H1 (cell line): ENCODE measurements at regions not wholly inside any gene's neighbourhood (a gene's known extent, or its start where the extent isn't known, plus 50 kb on each side); places are given as distances from the start of the nearest gene placed in this dataset.

Experiments
- CTCF ChIA-PET: fragments of 300-600 bp; sonication (Branson Sonifier 250); formaldehyde crosslinking; loops from one replicate; lab custom pipeline; 2021; ENCODE audit not compliant: partially characterized antibody; lab: Charles Lee
- POLR2A ChIA-PET: fragments of 300-600 bp; sonication (Branson Sonifier 250); formaldehyde crosslinking; loops from one replicate; lab custom pipeline; 2021; ENCODE audit warnings: inconsistent platforms; ENCODE audit not compliant: partially characterized antibody; lab: Charles Lee
- DNase-seq, 2 experiments: peaks; one replicate each; pipeline versions ENCODE4 v3.0.0 to v3.0.0-alpha.2; 2010 to 2022; ENCODE audit warnings: low spot score in 2 of 2, low read depth in 1 of 2, mixed read lengths in 1 of 2
- FAIRE-seq: peaks from 2 replicates; lab custom pipeline; 2011; peaks lifted over from hg19 to GRCh38; lab: Jason Lieb, UNC
- H2AFZ ChIP-seq: 2 replicates; pipeline ENCODE4 v1.8.1; 2012; ENCODE audit warnings: low read length, inconsistent platforms
- H2AK5ac ChIP-seq: 2 replicates; pipeline ENCODE4 v1.6.1; 2013; ENCODE audit warnings: low read depth, low read length
- H2BK120ac ChIP-seq: replicated peaks from 2 replicates; pipeline ENCODE3; 2013; ENCODE audit warnings: low read depth, low read length, inconsistent platforms
- H2BK12ac ChIP-seq: 2 replicates; pipeline ENCODE4 v1.6.1; 2013; ENCODE audit warnings: low read depth, low read length
- H2BK15ac ChIP-seq: 2 replicates; pipeline ENCODE4 v1.6.1; 2013; ENCODE audit warnings: low read length
- H2BK20ac ChIP-seq: 2 replicates; pipeline ENCODE4 v1.6.1; 2013; ENCODE audit warnings: low read length
- H2BK5ac ChIP-seq: 2 replicates; pipeline ENCODE4 v1.6.1; 2013; ENCODE audit warnings: low read depth, low read length
- H3K14ac ChIP-seq: 2 replicates; pipeline ENCODE4 v1.6.1; 2013; ENCODE audit warnings: inconsistent platforms; ENCODE audit not compliant: insufficient read length
- H3K18ac ChIP-seq: 2 replicates; pipeline ENCODE4 v1.6.1; 2013; ENCODE audit warnings: low read length; ENCODE audit errors: extremely low read depth
- H3K23ac ChIP-seq: 2 replicates; pipeline ENCODE4 v1.6.1; 2013; ENCODE audit warnings: inconsistent platforms; ENCODE audit not compliant: insufficient read length
- H3K23me2 ChIP-seq: 2 replicates; pipeline ENCODE4 v1.6.1; 2013; ENCODE audit warnings: low read depth, low read length
- H3K27ac ChIP-seq: 2 replicates; pipeline ENCODE4 v1.6.1; 2011; ENCODE audit warnings: low read depth, low read length, inconsistent platforms
- H3K27me3 ChIP-seq, 4 experiments: replicated peaks in 1 of 4; 1 replicate in 1 of 4; 2 replicates in 3 of 4; pipeline versions ENCODE4 v1.6.1 to v1.8.1; 2011 to 2013; ENCODE audit warnings: low read length in 3 of 4, mild to moderate bottlenecking in 3 of 4, inconsistent platforms in 2 of 4, mixed read lengths in 2 of 4, moderate library complexity in 1 of 4; ENCODE audit not compliant: control insufficient read depth in 3 of 4, insufficient read depth in 3 of 4; ENCODE audit errors: extremely low read depth in 1 of 4
- H3K36me3 ChIP-seq, 4 experiments: 2 replicates each; pipeline versions ENCODE4 v1.6.1 to v1.8.1; 2011 to 2013; ENCODE audit warnings: mild to moderate bottlenecking in 4 of 4, low read length in 3 of 4, moderate library complexity in 2 of 4, control low read depth in 1 of 4, inconsistent platforms in 1 of 4; ENCODE audit not compliant: insufficient read depth in 4 of 4, control insufficient read depth in 2 of 4
- H3K4ac ChIP-seq: replicated peaks from 2 replicates; pipeline ENCODE3; 2013; ENCODE audit warnings: low read length, low read depth, mixed read lengths, inconsistent platforms; ENCODE audit not compliant: insufficient read length
- H3K4me1 ChIP-seq, 4 experiments: replicated peaks in 1 of 4; 1 replicate in 1 of 4; 2 replicates in 3 of 4; pipeline versions ENCODE4 v1.6.1 to v1.8.1; 2011 to 2013; ENCODE audit warnings: low read length in 3 of 4, inconsistent platforms in 2 of 4, mixed read lengths in 1 of 4; ENCODE audit not compliant: insufficient read depth in 4 of 4, control insufficient read depth in 3 of 4
- H3K4me2 ChIP-seq, 2 experiments: 2 replicates each; pipeline versions ENCODE4 v1.6.1 to v1.8.1; 2011 to 2013; ENCODE audit warnings: low read depth in 2 of 2, low read length in 2 of 2, control low read depth in 1 of 2, inconsistent platforms in 1 of 2, mild to moderate bottlenecking in 1 of 2; ENCODE audit not compliant: insufficient read depth in 1 of 2
- H3K4me3 ChIP-seq, 4 experiments: fragments of 200-600, 300-600 bp in 1 of 4; sonication (generic), shearing (Covaris generic), sonication (Bioruptor Twin) in 1 of 4; 2 replicates each; pipeline versions ENCODE4 v1.5.1 to v1.8.1; 2011 to 2016; ENCODE audit warnings: low read length in 4 of 4, low read depth in 3 of 4, control low read depth in 2 of 4, inconsistent platforms in 2 of 4, mild to moderate bottlenecking in 2 of 4, mixed read lengths in 1 of 4, moderate library complexity in 1 of 4; ENCODE audit not compliant: insufficient read depth in 2 of 4; ENCODE audit errors: extremely low read depth in 1 of 4
- H3K56ac ChIP-seq: replicated peaks from 2 replicates; pipeline ENCODE3; 2013; ENCODE audit warnings: low read depth, mild to moderate bottlenecking, mixed read lengths, low read length, inconsistent platforms; ENCODE audit not compliant: insufficient read length
- H3K79me1 ChIP-seq: 2 replicates; pipeline ENCODE4 v1.6.1; 2013; ENCODE audit warnings: low read depth, low read length, control low read depth
- H3K79me2 ChIP-seq, 2 experiments: 2 replicates each; pipeline versions ENCODE4 v1.6.1 to v1.8.1; 2012 to 2013; ENCODE audit warnings: low read length in 2 of 2, mild to moderate bottlenecking in 2 of 2, inconsistent platforms in 1 of 2; ENCODE audit not compliant: insufficient read depth in 2 of 2, control insufficient read depth in 1 of 2
- H3K9ac ChIP-seq, 4 experiments: replicated peaks in 1 of 4; 1 replicate in 1 of 4; 2 replicates in 3 of 4; pipeline versions ENCODE4 v1.6.1 to v1.8.1; 2011 to 2013; ENCODE audit warnings: low read depth in 3 of 4, low read length in 3 of 4, control low read depth in 2 of 4, mild to moderate bottlenecking in 2 of 4, moderate library complexity in 2 of 4, inconsistent platforms in 1 of 4; ENCODE audit errors: extremely low read depth in 1 of 4
- H3K9me3 ChIP-seq, 2 experiments: 2 replicates each; pipeline versions ENCODE4 v1.6.1 to v1.8.1; 2012 to 2013; ENCODE audit warnings: mild to moderate bottlenecking in 2 of 2, moderate library complexity in 2 of 2, control low read depth in 1 of 2, inconsistent platforms in 1 of 2, low read depth in 1 of 2, low read length in 1 of 2, mixed read lengths in 1 of 2; ENCODE audit not compliant: insufficient read depth in 2 of 2
- H4K20me1 ChIP-seq, 2 experiments: replicated peaks in 1 of 2; 2 replicates each; pipeline versions ENCODE3 to v1.8.1; 2011 to 2013; ENCODE audit warnings: inconsistent platforms in 2 of 2, low read length in 2 of 2, mild to moderate bottlenecking in 1 of 2; ENCODE audit not compliant: insufficient read depth in 2 of 2, control insufficient read depth in 1 of 2
- H4K5ac ChIP-seq: 2 replicates; pipeline ENCODE4 v1.6.1; 2013; ENCODE audit warnings: low read length, low read depth, mixed read lengths, inconsistent platforms; ENCODE audit not compliant: insufficient read length
- H4K8ac ChIP-seq: 2 replicates; pipeline ENCODE4 v1.8.0; 2013; ENCODE audit warnings: mild to moderate bottlenecking, moderate library complexity, low read length, inconsistent platforms; ENCODE audit not compliant: insufficient read depth; ENCODE audit errors: extremely low read depth
- H4K91ac ChIP-seq: replicated peaks from 2 replicates; pipeline ENCODE3; 2013; ENCODE audit warnings: low read length, mixed read lengths, inconsistent platforms; ENCODE audit not compliant: insufficient read length
- ATF2 ChIP-seq: IDR thresholded peaks from 2 replicates; pipeline ENCODE4 v1.6.1; 2012; ENCODE audit warnings: low read length, inconsistent platforms
- CBX5 ChIP-seq: fragments of 300-800, 300-1000 bp; sonication (generic); IDR thresholded peaks from 2 replicates; pipeline ENCODE4 v1.7.1; 2016; ENCODE audit warnings: antibody characterized with exemption, low read length, low read depth
- E2F6 ChIP-seq: IDR thresholded peaks from 2 replicates; pipeline ENCODE4 v1.6.1; 2012; ENCODE audit warnings: inconsistent platforms
- FOSL1 ChIP-seq: IDR thresholded peaks from 2 replicates; pipeline ENCODE4 v1.6.1; 2011; ENCODE audit warnings: mild to moderate bottlenecking, low read depth, low read length, moderate library complexity; ENCODE audit not compliant: insufficient read depth
- RAD21 ChIP-seq, 2 experiments: IDR thresholded peaks in 1 of 2; conservative IDR thresholded peaks in 1 of 2; 2 replicates each; pipeline ENCODE4 v1.6.1; 2011; ENCODE audit warnings: low read depth in 2 of 2, low read length in 2 of 2, improper control_type of control experiment in 1 of 2, inconsistent platforms in 1 of 2, mild to moderate bottlenecking in 1 of 2, moderate library complexity in 1 of 2
- RFX5 ChIP-seq: IDR thresholded peaks from 2 replicates; pipeline ENCODE4 v1.6.1; 2011; ENCODE audit warnings: low read depth, low read length, improper control_type of control experiment, borderline replicate concordance
- RNF2 ChIP-seq: fragments of 200-900, 300-1000 bp; sonication (generic); IDR thresholded peaks from 2 replicates; pipeline ENCODE4 v1.7.1; 2016; ENCODE audit warnings: borderline replicate concordance, low read depth, mild to moderate bottlenecking, antibody characterized with exemption, low read length; ENCODE audit not compliant: poor library complexity, severe bottlenecking; ENCODE audit errors: missing control alignments
- RXRA ChIP-seq: IDR thresholded peaks from 2 replicates; pipeline ENCODE4 v1.6.1; 2011; ENCODE audit warnings: low read depth, mild to moderate bottlenecking, low read length, moderate library complexity; ENCODE audit not compliant: insufficient read depth
- SIRT6 ChIP-seq: IDR thresholded peaks from one replicate; pipeline ENCODE4 v1.7.1; 2012; ENCODE audit warnings: low read length, inconsistent platforms
- SIX5 ChIP-seq: IDR thresholded peaks from 2 replicates; pipeline ENCODE4 v1.6.1; 2011; ENCODE audit warnings: mild to moderate bottlenecking, low read depth, low read length
- SP4 ChIP-seq: IDR thresholded peaks from 2 replicates; pipeline ENCODE4 v1.6.1; 2012; ENCODE audit warnings: low read length, inconsistent platforms
- TAF1 ChIP-seq: IDR thresholded peaks from 2 replicates; pipeline ENCODE4 v1.6.1; 2011; ENCODE audit warnings: mild to moderate bottlenecking, low read depth, low read length
- TBP ChIP-seq: IDR thresholded peaks from 2 replicates; pipeline ENCODE4 v1.6.1; 2011; ENCODE audit warnings: low read depth, low read length, improper control_type of control experiment
- WGBS, 2 experiments: shearing (Covaris generic) in 1 of 2; methylation state at CpG; one replicate each; pipeline versions ENCODE4 v1.1.6 to v1.1.7; 2013 to 2015; ENCODE audit warnings: low lambda C conversion rate in 2 of 2, mixed read lengths in 2 of 2, inconsistent platforms in 1 of 2, low coverage in 1 of 2, missing lambda C conversion rate in 1 of 2; ENCODE audit not compliant: insufficient replicate concordance in 2 of 2, insufficient coverage in 1 of 2, insufficient read length in 1 of 2; ENCODE audit errors: extremely low coverage in 1 of 2, missing lambda C conversion rate in 1 of 2; 5-methylcytosine and 5-hydroxymethylcytosine counted together

DNA sequence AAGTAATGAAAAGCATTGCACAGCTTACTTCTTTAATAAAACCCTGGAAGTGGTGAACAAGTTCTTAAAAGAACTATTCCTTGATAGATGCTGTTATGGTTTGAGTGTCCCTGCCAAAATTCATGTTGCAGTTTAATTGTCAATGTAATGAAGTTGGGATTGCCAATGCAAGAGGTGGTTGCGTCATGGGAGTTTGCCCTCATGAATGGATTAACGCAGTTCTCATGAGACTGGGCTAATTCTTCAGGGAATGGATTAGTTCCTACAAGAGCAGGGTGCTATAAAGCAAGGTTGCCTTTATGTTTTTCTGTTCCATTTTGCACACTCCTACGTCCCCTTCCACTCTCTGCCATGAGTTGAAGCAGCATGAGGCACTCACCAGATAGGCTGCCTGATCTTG is 446.7 kb upstream of the B3GALT2 start:
- Histone ChIP-seq H3K4me2 (no peak overlapping the region), H2AK5ac (no peak overlapping the region), H4K91ac (no peak overlapping the region), H3K4ac (no peak overlapping the region), H4K8ac (no peak overlapping the region), H3K56ac (no peak overlapping the region), H3K27me3 (no peaks in the 10 kb centered on the region), H3K23me2 (no peaks in the 10 kb centered on the region), H3K14ac (no peak overlapping the region), H3K79me1 (no peaks in the 10 kb centered on the region), H4K20me1 (no peaks in the 10 kb centered on the region), H3K4me3 (no peak overlapping the region), H3K27ac (no peak overlapping the region), H3K36me3 (no peaks in the 10 kb centered on the region), H2BK12ac (no peak overlapping the region), H4K5ac (no peak overlapping the region), H2BK5ac (no peak overlapping the region), H2BK120ac (no peak overlapping the region), H2BK15ac (no peak overlapping the region), H3K23ac (no peak overlapping the region), H3K9ac (no peak overlapping the region), H3K79me2 (no peaks in the 10 kb centered on the region), H3K4me1 (no peaks in the 10 kb centered on the region), H2AFZ (peak overlapping the region; percentile 87; the same call in 1 of the 2 replicates), H3K18ac (no peak overlapping the region), H3K9me3 (no peaks in the 10 kb centered on the region), H2BK20ac (no peak overlapping the region)
- FAIRE-seq (no peak), DNase-seq (no peak)
- 90% methylated on average over 3 of the region's 3 CpGs; no CpG with 5 or more reads in 1 of the 2 experiments for WGBS, 2 experiments
- ChIA-PET POLR2A (no interaction called here), CTCF (no interaction called here)
- TF ChIP-seq TBP (no peak), RXRA (no peak), SIRT6 (no peak), SP4 (no peak), E2F6 (no peak), RAD21 (IDR thresholded peaks at IDR 0.05 in 1 of 2, conservative IDR thresholded peaks at IDR 0.05 in 1 of 2; ENCODE audit: low read depth in 2 of 2, low read length in 2 of 2) (no peak), TAF1 (no peak), SIX5 (no peak), RFX5 (no peak), ATF2 (no peak), FOSL1 (no peak), RNF2 (no peak), CBX5 (no peak)
